HPDE6-E6E7 (cell line): ENCODE measurements at regions not wholly inside any gene's neighbourhood (a gene's known extent, or its start where the extent isn't known, plus 50 kb on each side); places are given as distances from the start of the nearest gene placed in this dataset.

Source experiments
- DNase-seq: peaks from one replicate; pipeline ENCODE4 v3.0.0; 2011; ENCODE audit warnings: missing footprints; ENCODE audit errors: extremely low spot score

GRCh38 chr2:167508709-167509108 lies 620.4 kb downstream of the XIRP2 start:
- DNase-seq: no peak

GRCh38 chr2:167506395-167506794 lies 618.1 kb downstream of the XIRP2 start:
- no peak for DNase-seq

- DNase-seq: no peak
Observed at GRCh38 chr2:167504695-167505094, 616.4 kb downstream of the XIRP2 start.

GRCh38 chr2:167504061-167504460 lies 615.8 kb downstream of the XIRP2 start:
- no peak for DNase-seq

- DNase-seq: no peak
Observed at GRCh38 chr2:167501618-167502017, 613.3 kb downstream of the XIRP2 start.

GRCh38 chr2:167493862-167494261 lies 605.6 kb downstream of the XIRP2 start:
- DNase-seq: no peak

GRCh38 chr2:167492486-167492885 lies 604.2 kb downstream of the XIRP2 start:
- no peak for DNase-seq

GRCh38 chr2:167491788-167492187 lies 603.5 kb downstream of the XIRP2 start:
- DNase-seq: no peak

GRCh38 chr2:167490455-167490854 lies 602.2 kb downstream of the XIRP2 start:
- DNase-seq: no peak

- DNase-seq: no peak
Observed at GRCh38 chr2:167489325-167489724, 601.0 kb downstream of the XIRP2 start.

- DNase-seq: no peak
Observed at GRCh38 chr2:167487728-167488127, 599.4 kb downstream of the XIRP2 start.

- DNase-seq: no peak
Observed at GRCh38 chr2:167484875-167485274, 596.6 kb downstream of the XIRP2 start.

GRCh38 chr2:167480986-167481309 lies 592.7 kb downstream of the XIRP2 start:
- no peak for DNase-seq

- DNase-seq: no peak
Observed at GRCh38 chr2:167480232-167480985, 592.1 kb downstream of the XIRP2 start.

GRCh38 chr2:167478196-167478595 lies 589.9 kb downstream of the XIRP2 start:
- DNase-seq: no peak

GRCh38 chr2:167475791-167476190 lies 587.5 kb downstream of the XIRP2 start:
- DNase-seq: no peak

GRCh38 chr2:167471734-167472133 lies 583.5 kb downstream of the XIRP2 start:
- no peak for DNase-seq

- no peak for DNase-seq
Observed at GRCh38 chr2:167471332-167471731, 583.1 kb downstream of the XIRP2 start.

- no peak for DNase-seq
Observed at GRCh38 chr2:167462379-167462778, 574.1 kb downstream of the XIRP2 start.

GRCh38 chr2:167454036-167454435 lies 565.8 kb downstream of the XIRP2 start:
- DNase-seq: no peak

- no peak for DNase-seq
Observed at GRCh38 chr2:167451496-167452289, 563.4 kb downstream of the XIRP2 start.

- DNase-seq: no peak
Observed at GRCh38 chr2:167450364-167450763, 562.1 kb downstream of the XIRP2 start.

- no peak for DNase-seq
Observed at GRCh38 chr2:167440382-167440781, 552.1 kb downstream of the XIRP2 start.
